KMS-11 (cell line): ENCODE measurements at regions not wholly inside any gene's neighbourhood (a gene's known extent, or its start where the extent isn't known, plus 50 kb on each side); places are given as distances from the start of the nearest gene placed in this dataset.

Source experiments
- H2AFZ ChIP-seq: fragments of 200-600 bp; sonication (generic); 2 replicates; pipeline ENCODE4 v1.6.1; 2016; ENCODE audit warnings: antibody characterized with exemption, mixed run types, low read depth
- H3K27ac ChIP-seq: fragments of 200-600 bp; sonication (generic); 2 replicates; pipeline ENCODE4 v1.6.1; 2016; ENCODE audit warnings: mild to moderate bottlenecking, mixed run types
- H3K27me3 ChIP-seq: fragments of 200-600 bp; sonication (generic); 2 replicates; pipeline ENCODE4 v1.6.1; 2017; ENCODE audit warnings: mild to moderate bottlenecking, low read depth, mixed run types, moderate library complexity; ENCODE audit not compliant: insufficient read depth
- H3K36me3 ChIP-seq: fragments of 200-600 bp; sonication (generic); 2 replicates; pipeline ENCODE4 v1.6.1; 2017; ENCODE audit warnings: mild to moderate bottlenecking, mixed run types; ENCODE audit not compliant: insufficient read depth
- H3K4me1 ChIP-seq: fragments of 200-600 bp; sonication (generic); 2 replicates; pipeline ENCODE4 v1.6.1; 2016; ENCODE audit warnings: mild to moderate bottlenecking, low read depth, mixed run types; ENCODE audit not compliant: poor library complexity, severe bottlenecking
- H3K4me2 ChIP-seq: fragments of 200-600 bp; sonication (generic); 2 replicates; pipeline ENCODE4 v1.7.0; 2016; ENCODE audit warnings: mild to moderate bottlenecking, mixed run types
- H3K4me3 ChIP-seq: fragments of 200-600 bp; sonication (generic); IDR thresholded peaks from 2 replicates; pipeline ENCODE4 v1.6.1; 2017; ENCODE audit warnings: low read depth, low read length, mixed read lengths; ENCODE audit not compliant: insufficient read depth
- H3K79me2 ChIP-seq: fragments of 200-600 bp; sonication (generic); 2 replicates; pipeline ENCODE4 v1.6.1; 2016; ENCODE audit warnings: low read depth, mixed run types; ENCODE audit not compliant: insufficient read depth
- H3K9ac ChIP-seq: fragments of 200-600 bp; sonication (generic); 2 replicates; pipeline ENCODE4 v1.6.1; 2016; ENCODE audit warnings: mild to moderate bottlenecking, mixed run types
- H4K20me1 ChIP-seq: fragments of 200-600 bp; sonication (generic); 2 replicates; pipeline ENCODE4 v1.6.1; 2016; ENCODE audit warnings: mild to moderate bottlenecking, mixed run types; ENCODE audit not compliant: insufficient read depth
- CTCF ChIP-seq: fragments of 200-600 bp; sonication (generic); conservative IDR thresholded peaks from 2 replicates; pipeline ENCODE4 v1.6.1; 2017; ENCODE audit warnings: low read depth, mild to moderate bottlenecking, antibody characterized with exemption, low read length, moderate library complexity, mixed read lengths

- no peak overlapping the region for H2AFZ ChIP-seq
- H3K4me3 ChIP-seq = no peak overlapping the region
- H3K36me3 ChIP-seq = no peaks in the 10 kb centered on the region
- TF ChIP-seq CTCF = no peak
- no peaks in the 10 kb centered on the region for H3K79me2 ChIP-seq
- H3K27ac ChIP-seq = no peak overlapping the region
- no peak overlapping the region for H3K9ac ChIP-seq
- H4K20me1 ChIP-seq = no peaks in the 10 kb centered on the region
- H3K4me1 ChIP-seq = no peaks in the 10 kb centered on the region
- H3K4me2 ChIP-seq = no peak overlapping the region
- H3K27me3 ChIP-seq = no peaks in the 10 kb centered on the region
Measured at GRCh38 chr3:186473166-186473565, 71.0 kb downstream of the CRYGS start.

DNA sequence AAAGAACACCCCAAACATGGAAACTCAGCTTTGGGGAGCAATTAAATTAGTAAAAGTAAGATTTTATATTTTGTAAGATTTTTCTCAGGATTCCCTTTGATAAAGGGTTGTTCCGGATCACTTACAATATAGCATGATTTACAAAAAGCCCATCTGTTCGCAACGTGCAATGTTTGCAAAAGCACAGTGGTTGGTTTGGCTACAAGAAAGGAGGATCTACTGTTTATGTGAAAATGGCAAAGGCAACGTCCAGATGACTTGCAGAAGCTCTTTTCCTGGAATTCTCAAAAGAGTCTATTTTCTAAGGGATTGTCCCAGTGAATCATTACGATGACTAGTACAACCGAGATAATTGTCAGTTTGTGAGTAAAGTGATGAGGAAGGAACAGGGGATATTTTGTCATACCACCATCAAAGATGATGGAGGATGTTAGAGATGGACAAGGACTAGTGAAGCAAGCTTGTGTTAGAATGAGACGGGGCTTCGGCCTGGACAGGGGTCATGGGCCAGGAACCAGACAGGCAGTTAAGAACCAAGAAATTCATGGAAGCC, 71.6 kb downstream of the CRYGS start:
- H3K79me2 ChIP-seq = no peaks in the 10 kb centered on the region
- H3K27me3 ChIP-seq = no peaks in the 10 kb centered on the region
- no peak overlapping the region for H3K4me2 ChIP-seq
- H3K4me3 ChIP-seq = no peak overlapping the region
- no peak overlapping the region for H3K9ac ChIP-seq
- TF ChIP-seq CTCF = no peak
- H3K36me3 ChIP-seq = no peaks in the 10 kb centered on the region
- H4K20me1 ChIP-seq = no peaks in the 10 kb centered on the region
- no peak overlapping the region for H2AFZ ChIP-seq
- H3K4me1 ChIP-seq = no peaks in the 10 kb centered on the region
- no peak overlapping the region for H3K27ac ChIP-seq

DNA sequence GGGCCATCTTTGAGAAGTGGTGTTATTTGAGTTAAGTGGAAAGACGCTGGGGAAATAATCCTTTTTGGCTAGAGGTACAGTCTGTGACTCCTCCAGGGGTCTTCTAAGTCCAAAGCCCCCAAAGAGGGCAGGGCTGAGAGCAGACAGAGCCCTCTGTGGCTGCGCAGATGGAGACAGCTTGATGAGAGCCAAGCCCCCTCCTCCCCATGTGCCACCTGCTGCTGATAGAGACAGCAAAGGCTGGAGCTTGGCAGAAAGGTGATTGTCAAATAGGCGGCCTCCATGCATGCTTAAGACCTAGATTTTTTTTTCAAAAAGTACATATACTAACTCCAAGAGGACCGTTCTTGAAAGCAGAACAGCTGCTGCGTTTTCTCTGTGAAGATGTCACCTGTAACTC, 72.4 kb downstream of the CRYGS start:
- Histone ChIP-seq H3K79me2 (no peaks in the 10 kb centered on the region), H4K20me1 (no peaks in the 10 kb centered on the region), H3K9ac (no peak overlapping the region), H3K4me2 (no peak overlapping the region), H3K27me3 (no peaks in the 10 kb centered on the region), H3K27ac (no peak overlapping the region), H3K36me3 (no peaks in the 10 kb centered on the region), H3K4me1 (no peaks in the 10 kb centered on the region), H2AFZ (no peak overlapping the region), H3K4me3 (no peak overlapping the region)
- no peak for TF ChIP-seq CTCF

- TF ChIP-seq CTCF = no peak
- Histone ChIP-seq H3K4me3 (no peak overlapping the region), H3K4me1 (no peaks in the 10 kb centered on the region), H3K27me3 (no peaks in the 10 kb centered on the region), H3K27ac (no peak overlapping the region), H3K9ac (no peak overlapping the region), H3K79me2 (no peaks in the 10 kb centered on the region), H3K36me3 (no peaks in the 10 kb centered on the region), H4K20me1 (no peaks in the 10 kb centered on the region), H2AFZ (no peak overlapping the region), H3K4me2 (no peak overlapping the region)
Measured at GRCh38 chr3:186469525-186469924, 74.7 kb downstream of the CRYGS start.

DNA sequence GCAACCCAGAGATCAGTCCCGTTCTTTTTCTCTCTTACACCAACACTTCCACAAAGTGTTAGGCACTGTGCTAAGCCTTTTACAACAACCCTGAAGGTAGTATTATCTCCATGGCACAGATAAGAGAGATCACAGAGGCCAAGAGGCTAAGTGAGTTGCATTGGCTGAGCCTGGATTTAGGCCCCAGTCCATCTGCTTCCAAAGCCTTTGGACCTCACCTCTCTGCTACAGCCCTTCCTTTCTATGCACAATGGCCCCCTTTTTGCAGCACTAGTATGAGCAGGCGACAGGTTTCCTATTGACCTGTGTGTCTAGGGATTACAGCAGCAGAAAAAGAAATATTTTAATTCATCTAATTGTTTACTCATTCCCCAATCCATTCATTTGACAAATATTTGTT, 76.2 kb downstream of the CRYGS start:
- TF ChIP-seq CTCF = no peak
- Histone ChIP-seq H3K27ac (no peak overlapping the region), H3K4me2 (no peak overlapping the region), H3K4me1 (no peaks in the 10 kb centered on the region), H3K79me2 (no peaks in the 10 kb centered on the region), H3K4me3 (no peak overlapping the region), H2AFZ (no peak overlapping the region), H4K20me1 (no peaks in the 10 kb centered on the region), H3K9ac (no peak overlapping the region), H3K27me3 (no peaks in the 10 kb centered on the region), H3K36me3 (no peaks in the 10 kb centered on the region)
